NCI-H69 (cell line): ENCODE measurements at regions not wholly inside any gene's neighbourhood (a gene's known extent, or its start where the extent isn't known, plus 50 kb on each side); places are given as distances from the start of the nearest gene placed in this dataset.
"Not testable (repeated sequence)": the region's sequence is repeated elsewhere in the genome, so short reads cannot be mapped to it uniquely, and the experiment has no call there.

Experiments used
- DNase-seq: peaks from one replicate; lab custom pipeline; 2025; lab: John Stamatoyannopoulos, UW

GRCh38 chr13:66152596-66152995 lies 1077.5 kb downstream of the PCDH9 start:
- DNase-seq: no peak

GRCh38 chr13:66144357-66144756 lies 1085.8 kb downstream of the PCDH9 start:
- not testable (repeated sequence) for DNase-seq

- DNase-seq: no peak
These were observed 1090.4 kb downstream of the PCDH9 start for GRCh38 chr13:66139701-66140100.

- DNase-seq: no peak
These were observed 1090.9 kb downstream of the PCDH9 start for GRCh38 chr13:66139250-66139649.

- no peak for DNase-seq
These were observed 1091.8 kb downstream of the PCDH9 start for GRCh38 chr13:66138172-66138811.

- DNase-seq: no peak
These were observed 1092.8 kb downstream of the PCDH9 start for GRCh38 chr13:66137384-66137783.

- DNase-seq: no peak
These were observed 1101.4 kb downstream of the PCDH9 start for GRCh38 chr13:66128692-66129269.

GRCh38 chr13:66128201-66128600 lies 1101.9 kb downstream of the PCDH9 start:
- DNase-seq: no peak

GRCh38 chr13:66117563-66117962 lies 1112.6 kb downstream of the PCDH9 start:
- no peak for DNase-seq

GRCh38 chr13:66113882-66114526 lies 1116.1 kb downstream of the PCDH9 start:
- DNase-seq: no peak

- peak; percentile 21 for DNase-seq
These were observed 1118.5 kb downstream of the PCDH9 start for GRCh38 chr13:66111628-66112027.

GRCh38 chr13:66106246-66106645 lies 1123.9 kb downstream of the PCDH9 start:
- no peak for DNase-seq

GRCh38 chr13:66102864-66103263 lies 1127.3 kb downstream of the PCDH9 start:
- no peak for DNase-seq

- no peak for DNase-seq
These were observed 1130.3 kb downstream of the PCDH9 start for GRCh38 chr13:66099825-66100224.

- peak; percentile 91 for DNase-seq
These were observed 1131.1 kb downstream of the PCDH9 start for GRCh38 chr13:66098931-66099628.

GRCh38 chr13:66089711-66090110 lies 1140.4 kb downstream of the PCDH9 start:
- DNase-seq: no peak

- no peak for DNase-seq
These were observed 1142.8 kb downstream of the PCDH9 start for GRCh38 chr13:66087269-66087710.

- no peak for DNase-seq
These were observed 1152.9 kb downstream of the PCDH9 start for GRCh38 chr13:66077132-66077689.

GRCh38 chr13:66076417-66076816 lies 1153.7 kb downstream of the PCDH9 start:
- no peak for DNase-seq

- no peak for DNase-seq
These were observed 1156.0 kb downstream of the PCDH9 start for GRCh38 chr13:66074018-66074615.

- DNase-seq: not testable (repeated sequence)
These were observed 1158.0 kb downstream of the PCDH9 start for GRCh38 chr13:66072097-66072496.

GRCh38 chr13:66071608-66072007 lies 1158.5 kb downstream of the PCDH9 start:
- no peak for DNase-seq
